Fibroblast of mammary gland (primary cell): ENCODE measurements at regions not wholly inside any gene's neighbourhood (a gene's known extent, or its start where the extent isn't known, plus 50 kb on each side); places are given as distances from the start of the nearest gene placed in this dataset.
"Not testable (repeated sequence)": the region's sequence is repeated elsewhere in the genome, so short reads cannot be mapped to it uniquely, and the experiment has no call there.

Source experiments
- DNase-seq: peaks from one replicate; pipeline ENCODE4 v3.0.0-alpha.2; 2010; ENCODE audit warnings: low read depth
- H3K4me3 ChIP-seq: 2 replicates; pipeline ENCODE4 v1.5.1; 2011; ENCODE audit warnings: low read depth, mild to moderate bottlenecking, low read length, moderate library complexity; ENCODE audit not compliant: control insufficient read depth
- CTCF ChIP-seq: conservative IDR thresholded peaks from 2 replicates; pipeline ENCODE4 v1.5.1; 2011; ENCODE audit warnings: low read depth, low read length, inconsistent platforms; ENCODE audit not compliant: control insufficient read depth, insufficient read depth

DNA sequence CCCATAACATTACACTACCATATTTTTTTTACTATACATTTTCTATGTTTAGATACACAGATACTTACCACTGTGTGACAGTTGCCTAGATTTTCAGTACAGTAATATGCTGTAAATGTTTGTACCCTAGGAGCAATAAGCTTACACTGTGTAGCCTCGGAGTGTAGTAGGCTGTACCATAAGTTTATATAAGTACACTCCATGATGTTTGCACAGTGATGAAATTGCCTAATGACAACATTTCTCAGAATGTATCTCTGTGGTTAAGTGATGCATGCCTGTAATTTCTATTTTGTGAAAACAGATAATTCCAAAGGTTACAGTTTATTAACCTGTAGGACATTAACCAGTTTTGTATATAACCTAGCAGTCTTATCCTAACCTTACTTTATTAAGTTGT lies 128.1 kb upstream of the RBMS1 start:
- H3K4me3 ChIP-seq, result no peak overlapping the region
- no peak for TF ChIP-seq CTCF
- DNase-seq, result peak; percentile 36

GRCh38 chr2:160628020-160628637 lies 134.5 kb upstream of the RBMS1 start:
- not testable (repeated sequence) for H3K4me3 ChIP-seq, DNase-seq

DNA sequence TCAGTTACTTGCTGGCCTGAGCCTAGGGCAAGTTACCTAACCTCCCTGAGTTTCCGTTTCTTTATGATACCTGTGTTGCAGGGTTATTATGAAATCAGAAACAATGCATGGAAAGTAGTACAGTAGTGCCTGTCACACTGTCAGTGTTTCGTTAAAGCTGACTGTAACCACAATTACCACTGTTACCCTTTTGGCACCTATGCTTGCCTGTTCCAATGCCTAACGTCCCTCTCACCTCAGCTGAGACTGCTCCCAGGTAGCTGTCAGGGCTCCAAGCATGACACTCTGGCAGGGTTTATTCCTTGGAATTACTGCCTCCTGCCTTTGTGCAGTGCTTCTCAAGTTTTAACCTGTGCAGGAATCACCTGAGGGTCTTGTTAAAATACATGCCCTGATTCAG lies 135.2 kb upstream of the RBMS1 start:
- no peak overlapping the region for H3K4me3 ChIP-seq
- no peak for TF ChIP-seq CTCF
- DNase-seq, result no peak

DNA sequence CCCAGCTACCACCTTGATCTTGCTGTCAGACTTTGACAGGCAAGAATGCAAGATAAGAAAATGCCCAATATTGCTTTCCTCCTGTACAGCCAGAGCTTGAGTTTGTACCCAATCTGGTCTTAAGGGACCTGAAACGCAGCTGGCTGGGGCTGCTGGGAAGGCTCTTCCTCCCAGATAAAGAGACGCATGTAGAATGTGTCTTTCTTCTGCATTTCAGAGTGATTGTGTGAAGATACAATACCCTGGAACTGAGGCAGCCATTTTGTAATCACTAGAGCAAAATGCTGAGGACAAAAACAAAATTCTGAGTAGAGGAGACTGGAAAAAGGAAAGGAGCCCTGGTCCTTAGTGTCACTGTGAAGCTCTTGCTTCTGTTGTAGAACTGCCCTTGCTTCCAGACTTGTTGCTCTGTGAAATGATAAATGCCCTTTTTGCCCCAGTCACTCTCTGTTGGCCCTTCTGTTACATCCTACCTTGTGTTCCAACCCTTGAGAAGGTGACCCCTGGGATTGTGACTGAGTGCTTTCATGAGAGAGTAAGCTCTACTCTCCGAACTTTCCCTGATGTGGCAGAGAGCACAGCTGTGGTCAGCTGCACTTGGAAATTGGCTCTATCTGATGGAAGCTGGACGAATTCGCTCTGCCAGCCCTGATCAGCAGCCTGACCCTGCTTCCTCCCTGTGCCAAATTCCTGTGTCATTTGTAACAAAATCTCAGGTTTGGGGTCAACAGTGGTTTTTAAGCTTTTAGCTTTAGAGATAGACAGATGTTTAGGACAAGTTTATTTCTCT lies 137.4 kb upstream of the RBMS1 start:
- no peak for DNase-seq
- no peak for TF ChIP-seq CTCF
- no peak overlapping the region for H3K4me3 ChIP-seq

DNA sequence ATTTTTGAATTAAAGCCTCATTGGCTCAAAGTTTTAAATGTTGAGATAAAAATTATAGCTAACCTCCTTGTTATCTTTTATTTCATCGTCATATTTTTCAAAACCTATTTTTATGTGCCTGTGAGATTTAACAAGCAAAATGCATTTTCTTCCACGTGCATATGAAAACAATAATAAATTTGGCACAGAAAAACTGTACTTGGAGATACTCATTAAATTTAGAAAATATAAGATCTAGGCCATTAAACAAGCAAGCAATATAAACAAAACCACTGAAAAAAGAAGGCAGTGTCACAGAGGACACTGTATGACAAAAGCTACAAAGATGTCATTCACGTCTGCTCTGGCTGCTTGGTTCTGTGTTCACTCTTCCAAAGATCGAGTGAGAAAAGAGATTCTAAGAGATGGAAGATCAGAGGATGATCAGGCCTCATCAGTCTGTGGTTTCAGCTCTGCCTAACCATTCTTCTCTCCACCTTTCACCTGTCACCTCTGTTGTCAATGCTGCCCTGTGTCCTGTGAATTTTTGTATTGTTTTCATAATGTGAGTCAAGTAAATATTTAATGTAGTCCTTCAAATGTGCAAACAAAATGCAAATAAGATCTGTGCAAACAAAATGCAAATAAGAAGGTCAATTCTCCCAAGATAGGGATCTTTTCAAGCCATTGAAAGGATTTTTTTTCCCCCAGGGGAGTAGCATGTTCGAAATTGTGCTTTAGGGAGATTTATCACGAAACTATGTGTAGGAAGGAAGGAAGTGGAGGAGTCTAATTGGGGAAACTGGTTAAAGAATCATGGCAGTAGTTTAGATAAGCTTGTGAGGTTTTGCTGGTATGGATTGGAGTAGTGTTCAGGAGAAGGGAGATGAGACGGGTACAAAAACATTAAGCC lies 138.7 kb upstream of the RBMS1 start:
- DNase-seq, result no peak
- H3K4me3 ChIP-seq, result no peak overlapping the region
- no peak for TF ChIP-seq CTCF

DNA sequence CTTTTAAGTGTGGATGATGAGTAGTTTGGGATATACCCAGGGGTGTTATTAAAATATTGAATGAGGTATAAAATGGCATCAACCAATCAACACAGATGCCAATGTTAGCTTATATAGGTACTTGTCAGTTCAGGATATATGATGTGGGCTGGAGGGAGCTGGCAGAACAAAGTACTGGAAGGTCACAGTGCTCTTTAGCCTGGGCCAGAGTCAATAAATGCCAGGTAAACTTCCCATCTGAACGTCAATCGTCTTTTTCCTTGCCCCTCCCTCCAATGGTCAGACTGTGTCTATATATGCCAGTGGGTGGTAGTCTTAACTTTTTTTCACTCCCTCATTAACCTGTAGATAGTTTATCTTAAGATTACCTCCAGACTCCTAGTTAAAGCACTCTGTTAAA lies 140.8 kb upstream of the RBMS1 start:
- no peak overlapping the region for H3K4me3 ChIP-seq
- no peak for DNase-seq
- TF ChIP-seq CTCF, result no peak

DNA sequence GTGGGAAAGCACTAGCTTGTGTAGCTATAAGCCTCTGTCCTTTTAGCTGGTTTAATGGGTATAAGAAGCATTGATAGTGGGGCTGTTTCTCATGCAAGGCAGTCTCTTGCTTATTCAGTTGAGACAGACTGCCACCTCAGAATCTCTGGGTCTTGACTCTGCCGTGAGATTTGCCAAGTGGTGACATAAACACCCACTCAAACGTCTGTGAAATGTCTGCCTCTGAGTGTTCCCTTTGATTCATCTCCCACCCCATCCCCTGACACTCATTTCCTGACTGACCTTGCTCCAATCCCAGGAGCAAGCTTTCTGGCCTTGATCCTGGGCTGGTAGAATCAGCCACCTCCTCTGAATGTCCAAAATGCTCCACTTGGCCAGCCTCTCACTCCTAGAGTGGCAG lies 141.9 kb upstream of the RBMS1 start:
- no peak for TF ChIP-seq CTCF

More for the DNA sequence above, 141.9 kb upstream of the RBMS1 start:
- peak; percentile 81 for DNase-seq
- H3K4me3 ChIP-seq, result no peak overlapping the region
